Panc1 (cell line): ENCODE measurements at regions not wholly inside any gene's neighbourhood (a gene's known extent, or its start where the extent isn't known, plus 50 kb on each side); places are given as distances from the start of the nearest gene placed in this dataset.

Experiments
- ATAC-seq: fragments of 200-7000 bp; cut with Tn5 transposase; 2 replicates; pipeline ENCODE4 v1.9.1; 2020; ENCODE audit warnings: mild to moderate bottlenecking, moderate library complexity
- BruUV-seq: library from RNA; stranded (reverse); fragments of 400-500 nt; replicated peaks from 2 replicates; lab custom pipeline; 2021; lab: Mats Ljungman, UMichigan
- CTCF ChIA-PET: fragments of 300-600 bp; sonication (Branson Sonifier 250); formaldehyde crosslinking; loops from one replicate; lab custom pipeline; 2022; ENCODE audit warnings: antibody characterized with exemption; lab: Charles Lee
- POLR2A ChIA-PET: fragments of 300-600 bp; sonication (Branson Sonifier 250); formaldehyde crosslinking; loops from one replicate; lab custom pipeline; 2022; ENCODE audit warnings: antibody characterized with exemption; lab: Charles Lee
- DNase-seq: peaks from one replicate; pipeline ENCODE4 v3.0.0-alpha.2; 2010; ENCODE audit warnings: low read depth, low spot score
- H3K27ac ChIP-seq: 2 replicates; pipeline ENCODE4 v1.5.1; 2011; ENCODE audit warnings: mild to moderate bottlenecking, low read length, inconsistent platforms
- H3K27me3 ChIP-seq: fragments of 200-500 bp; sonication (Bioruptor generic); 2 replicates; pipeline ENCODE4 v1.6.0; 2014; ENCODE audit warnings: low read length, inconsistent platforms; ENCODE audit not compliant: control insufficient read depth, insufficient read depth
- H3K36me3 ChIP-seq: fragments of 200-500 bp; sonication (Bioruptor generic); 2 replicates; pipeline ENCODE4 v1.5.1; 2014; ENCODE audit warnings: inconsistent platforms, mild to moderate bottlenecking, low read length, moderate library complexity; ENCODE audit not compliant: control insufficient read depth, insufficient read depth
- H3K4me1 ChIP-seq: 2 replicates; pipeline ENCODE4 v1.5.1; 2011; ENCODE audit warnings: inconsistent platforms, mild to moderate bottlenecking, low read length, moderate library complexity; ENCODE audit not compliant: control insufficient read depth, insufficient read depth
- H3K4me3 ChIP-seq, 2 experiments: 2 replicates each; pipeline ENCODE4 v1.5.1; 2011 to 2012; ENCODE audit warnings: low read depth in 2 of 2, low read length in 2 of 2, mild to moderate bottlenecking in 2 of 2, inconsistent platforms in 1 of 2, moderate library complexity in 1 of 2
- H3K9me3 ChIP-seq: fragments of 200-500 bp; sonication (Bioruptor generic); 2 replicates; pipeline ENCODE4 v1.5.1; 2014; ENCODE audit warnings: low read depth, mild to moderate bottlenecking, inconsistent platforms, low read length, moderate library complexity; ENCODE audit not compliant: control insufficient read depth, insufficient read depth
- POLR2AphosphoS5 ChIP-seq: IDR thresholded peaks from 2 replicates; pipeline ENCODE4 v1.6.1; 2012; ENCODE audit warnings: mild to moderate bottlenecking, low read depth, low read length, moderate library complexity
- SIN3A ChIP-seq: IDR thresholded peaks from 2 replicates; pipeline ENCODE4 v1.6.1; 2012; ENCODE audit warnings: low read depth, mild to moderate bottlenecking, low read length, moderate library complexity, borderline replicate concordance; ENCODE audit not compliant: insufficient read depth
- TCF7L2 ChIP-seq: IDR thresholded peaks from 2 replicates; pipeline ENCODE4 v1.6.1; 2011; ENCODE audit warnings: mild to moderate bottlenecking, low read depth, low read length, inconsistent platforms
- in situ Hi-C: cut with HindIII; loops from 2 replicates; pipeline ENCODE4 v1.10.0; 2016; ENCODE audit warnings: low sequenced_read_pairs, low pct_unique_long_range_greater_than_20kb
- intact Hi-C: fragments of 100-400 bp; cut with micrococcal nuclease; formaldehyde crosslinking; loops from one replicate; pipeline ENCODE4 v1.10.0; 2022; ENCODE audit not compliant: unreplicated experiment
- TF ChIP-seq, protein P1 (sequence below), 2 experiments: IDR thresholded peaks; 2 replicates each; pipeline ENCODE4 v1.6.1; 2011 to 2012; ENCODE audit warnings: low read depth in 2 of 2, control low read depth in 1 of 2, low read length in 1 of 2, mild to moderate bottlenecking in 1 of 2, moderate library complexity in 1 of 2; ENCODE audit not compliant: insufficient read depth in 1 of 2
- TF ChIP-seq, protein P2 (sequence below): fragments of 450-650 bp; IDR thresholded peaks from 2 replicates; pipeline ENCODE4 v1.5.1; 2017; ENCODE audit warnings: mild to moderate bottlenecking

DNA sequence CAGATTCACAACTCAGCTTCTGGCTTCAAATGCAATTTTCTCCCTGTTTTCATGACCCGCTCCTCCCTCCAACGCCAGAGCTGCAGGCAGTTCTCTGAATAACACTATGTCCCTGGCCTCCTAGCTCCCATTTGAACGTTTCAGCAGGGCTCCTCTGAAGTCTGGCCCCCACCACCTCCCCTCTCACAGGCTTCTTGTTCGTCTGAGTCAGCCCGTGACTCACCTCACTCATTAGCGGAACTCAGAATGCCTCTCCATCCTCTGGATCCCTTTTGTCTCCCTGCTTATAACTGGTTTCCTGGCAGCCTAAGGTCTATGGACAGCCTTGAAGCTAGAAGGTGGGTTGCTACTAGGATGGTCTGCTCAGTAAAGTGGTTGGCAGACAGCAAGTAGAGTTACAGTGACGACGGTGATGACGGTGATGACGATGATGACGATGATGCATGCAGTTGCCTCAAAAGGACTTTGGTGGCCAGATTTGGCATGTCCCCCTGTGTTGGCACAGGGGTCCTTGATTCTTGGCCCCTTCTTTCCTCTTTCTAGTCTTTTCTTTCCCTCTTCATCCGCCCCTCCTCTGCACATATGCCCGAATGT, 83.3 kb upstream of the MKLN1 start:
- intact Hi-C loops: no loop called here
- H3K9me3 ChIP-seq: no peaks in the 10 kb centered on the region
- H3K4me1 ChIP-seq: peaks cover 6% of the 10 kb centered on the region
- peak; percentile 96 for ATAC-seq
- H3K27ac ChIP-seq: no peak overlapping the region; the same call in 1 of the 2 replicates
- H3K27me3 ChIP-seq: no peaks in the 10 kb centered on the region
- H3K36me3 ChIP-seq: no peaks in the 10 kb centered on the region
- BruUV-seq: no TSS peak
- in situ Hi-C loops: no loop called here
- TF ChIP-seq POLR2AphosphoS5: no peak
- TF ChIP-seq, protein P1, sequence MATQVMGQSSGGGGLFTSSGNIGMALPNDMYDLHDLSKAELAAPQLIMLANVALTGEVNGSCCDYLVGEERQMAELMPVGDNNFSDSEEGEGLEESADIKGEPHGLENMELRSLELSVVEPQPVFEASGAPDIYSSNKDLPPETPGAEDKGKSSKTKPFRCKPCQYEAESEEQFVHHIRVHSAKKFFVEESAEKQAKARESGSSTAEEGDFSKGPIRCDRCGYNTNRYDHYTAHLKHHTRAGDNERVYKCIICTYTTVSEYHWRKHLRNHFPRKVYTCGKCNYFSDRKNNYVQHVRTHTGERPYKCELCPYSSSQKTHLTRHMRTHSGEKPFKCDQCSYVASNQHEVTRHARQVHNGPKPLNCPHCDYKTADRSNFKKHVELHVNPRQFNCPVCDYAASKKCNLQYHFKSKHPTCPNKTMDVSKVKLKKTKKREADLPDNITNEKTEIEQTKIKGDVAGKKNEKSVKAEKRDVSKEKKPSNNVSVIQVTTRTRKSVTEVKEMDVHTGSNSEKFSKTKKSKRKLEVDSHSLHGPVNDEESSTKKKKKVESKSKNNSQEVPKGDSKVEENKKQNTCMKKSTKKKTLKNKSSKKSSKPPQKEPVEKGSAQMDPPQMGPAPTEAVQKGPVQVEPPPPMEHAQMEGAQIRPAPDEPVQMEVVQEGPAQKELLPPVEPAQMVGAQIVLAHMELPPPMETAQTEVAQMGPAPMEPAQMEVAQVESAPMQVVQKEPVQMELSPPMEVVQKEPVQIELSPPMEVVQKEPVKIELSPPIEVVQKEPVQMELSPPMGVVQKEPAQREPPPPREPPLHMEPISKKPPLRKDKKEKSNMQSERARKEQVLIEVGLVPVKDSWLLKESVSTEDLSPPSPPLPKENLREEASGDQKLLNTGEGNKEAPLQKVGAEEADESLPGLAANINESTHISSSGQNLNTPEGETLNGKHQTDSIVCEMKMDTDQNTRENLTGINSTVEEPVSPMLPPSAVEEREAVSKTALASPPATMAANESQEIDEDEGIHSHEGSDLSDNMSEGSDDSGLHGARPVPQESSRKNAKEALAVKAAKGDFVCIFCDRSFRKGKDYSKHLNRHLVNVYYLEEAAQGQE (IDR thresholded peaks at IDR 0.05; ENCODE audit: insufficient read depth in 1 of 2, low read depth in 2 of 2, low read length in 1 of 2): no peak
- TF ChIP-seq TCF7L2: no peak
- no peak for TF ChIP-seq SIN3A
- TF ChIP-seq, protein P2, sequence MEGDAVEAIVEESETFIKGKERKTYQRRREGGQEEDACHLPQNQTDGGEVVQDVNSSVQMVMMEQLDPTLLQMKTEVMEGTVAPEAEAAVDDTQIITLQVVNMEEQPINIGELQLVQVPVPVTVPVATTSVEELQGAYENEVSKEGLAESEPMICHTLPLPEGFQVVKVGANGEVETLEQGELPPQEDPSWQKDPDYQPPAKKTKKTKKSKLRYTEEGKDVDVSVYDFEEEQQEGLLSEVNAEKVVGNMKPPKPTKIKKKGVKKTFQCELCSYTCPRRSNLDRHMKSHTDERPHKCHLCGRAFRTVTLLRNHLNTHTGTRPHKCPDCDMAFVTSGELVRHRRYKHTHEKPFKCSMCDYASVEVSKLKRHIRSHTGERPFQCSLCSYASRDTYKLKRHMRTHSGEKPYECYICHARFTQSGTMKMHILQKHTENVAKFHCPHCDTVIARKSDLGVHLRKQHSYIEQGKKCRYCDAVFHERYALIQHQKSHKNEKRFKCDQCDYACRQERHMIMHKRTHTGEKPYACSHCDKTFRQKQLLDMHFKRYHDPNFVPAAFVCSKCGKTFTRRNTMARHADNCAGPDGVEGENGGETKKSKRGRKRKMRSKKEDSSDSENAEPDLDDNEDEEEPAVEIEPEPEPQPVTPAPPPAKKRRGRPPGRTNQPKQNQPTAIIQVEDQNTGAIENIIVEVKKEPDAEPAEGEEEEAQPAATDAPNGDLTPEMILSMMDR: no peak
- peak; percentile 62 for DNase-seq
- CTCF ChIA-PET: no interaction called here
- POLR2A ChIA-PET: no interaction called here
- no peak overlapping the region for H3K4me3 ChIP-seq

DNA sequence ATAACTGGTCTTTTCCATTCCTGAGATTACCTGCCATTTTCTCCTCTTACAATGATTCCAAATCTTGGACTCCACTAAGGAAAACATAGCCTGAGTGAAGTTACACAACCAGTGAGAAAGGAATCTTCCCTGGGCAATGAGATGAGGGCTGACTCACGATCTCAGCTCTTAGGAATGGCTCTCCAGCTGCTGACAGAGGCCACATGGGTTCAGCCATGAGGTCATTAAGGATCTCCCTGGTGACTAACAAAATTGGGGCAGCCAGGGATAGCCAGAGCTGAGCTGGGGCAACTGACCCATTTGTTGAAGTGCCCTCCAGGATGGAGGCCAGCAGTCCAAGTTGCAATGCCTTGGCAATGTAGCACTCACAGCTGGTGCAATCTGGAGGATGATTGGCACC, 78.7 kb upstream of the MKLN1 start:
- POLR2A ChIA-PET: no interaction called here
- TF ChIP-seq, protein P1 (IDR thresholded peaks at IDR 0.05; ENCODE audit: insufficient read depth in 1 of 2, low read depth in 2 of 2, low read length in 1 of 2): no peak
- TF ChIP-seq TCF7L2 (no peak), POLR2AphosphoS5 (no peak), SIN3A (no peak)
- TF ChIP-seq, protein P2: no peak
- CTCF ChIA-PET: no interaction called here
- BruUV-seq: no TSS peak
- no peaks in the 10 kb centered on the region for H3K27me3 ChIP-seq
- peaks cover 2% of the 10 kb centered on the region; the same call in 1 of the 2 replicates for H3K9me3 ChIP-seq
- H3K4me3 ChIP-seq: no peak overlapping the region
- H3K27ac ChIP-seq: no peak overlapping the region
- peak; percentile 74 for DNase-seq
- H3K4me1 ChIP-seq: peaks cover 6% of the 10 kb centered on the region
- intact Hi-C loops (no loop called here), in situ Hi-C loops (no loop called here)
- ATAC-seq: no peak
- H3K36me3 ChIP-seq: no peaks in the 10 kb centered on the region
